IMR-90 (cell line): ENCODE measurements at regions not wholly inside any gene's neighbourhood (a gene's known extent, or its start where the extent isn't known, plus 50 kb on each side); places are given as distances from the start of the nearest gene placed in this dataset.

Experiments
- ATAC-seq: fragments of 200-7000 bp; cut with Tn5 transposase; 2 replicates; pipeline ENCODE4 v1.9.1; 2020; ENCODE audit warnings: low read depth, mild to moderate bottlenecking, moderate library complexity
- BruUV-seq: library from RNA; stranded (reverse); fragments of 400-500 nt; replicated peaks from 2 replicates; lab custom pipeline; 2021; lab: Mats Ljungman, UMichigan
- CTCF ChIA-PET: fragments of 300-600 bp; formaldehyde crosslinking; extraction: SDS; loops from one replicate; lab custom pipeline; 2021; ENCODE audit warnings: antibody characterized with exemption; lab: Yijun Ruan, JAX
- POLR2A ChIA-PET: fragments of 300-600 bp; sonication (Branson Sonifier 250); formaldehyde crosslinking; loops from one replicate; lab custom pipeline; 2022; ENCODE audit warnings: antibody characterized with exemption; ENCODE audit not compliant: unreplicated experiment; lab: Charles Lee
- DNase-seq: peaks from one replicate; pipeline ENCODE4 v3.0.0; 2013
- H2AFZ ChIP-seq: replicated peaks from 2 replicates; pipeline ENCODE3; 2013; ENCODE audit warnings: low read length, mild to moderate bottlenecking; ENCODE audit not compliant: poor library complexity
- H2AK5ac ChIP-seq: 2 replicates; pipeline ENCODE4 v1.6.1; 2013; ENCODE audit warnings: low read depth, low read length, inconsistent platforms
- H2AK9ac ChIP-seq: replicated peaks from 2 replicates; pipeline ENCODE3; 2013; ENCODE audit warnings: mild to moderate bottlenecking, low read depth, low read length, moderate library complexity; ENCODE audit not compliant: poor library complexity
- H2BK120ac ChIP-seq: 2 replicates; pipeline ENCODE4 v1.6.1; 2013; ENCODE audit warnings: low read depth, low read length, inconsistent platforms
- H2BK15ac ChIP-seq: 3 replicates; pipeline ENCODE4 v1.6.1; 2013; ENCODE audit warnings: low read depth, low read length, inconsistent platforms
- H2BK20ac ChIP-seq: 2 replicates; pipeline ENCODE4 v1.6.1; 2013; ENCODE audit warnings: low read depth, mild to moderate bottlenecking, inconsistent platforms, low read length, moderate library complexity
- H2BK5ac ChIP-seq: 2 replicates; pipeline ENCODE4 v1.6.1; 2013; ENCODE audit warnings: mild to moderate bottlenecking, low read depth, low read length, inconsistent platforms; ENCODE audit not compliant: poor library complexity, severe bottlenecking
- H3K14ac ChIP-seq: replicated peaks from 2 replicates; pipeline ENCODE4 v1.6.1; 2013; ENCODE audit warnings: low read depth, low read length, inconsistent platforms
- H3K18ac ChIP-seq: 2 replicates; pipeline ENCODE4 v1.6.1; 2013; ENCODE audit warnings: low read depth, low read length, control low read depth
- H3K23ac ChIP-seq: 2 replicates; pipeline ENCODE4 v1.6.1; 2013; ENCODE audit warnings: low read depth, low read length, inconsistent platforms
- H3K27ac ChIP-seq: 2 replicates; pipeline ENCODE4 v1.5.1; 2013; ENCODE audit warnings: mild to moderate bottlenecking, control low read depth, low read length; ENCODE audit not compliant: insufficient read depth
- H3K27me3 ChIP-seq: 2 replicates; pipeline ENCODE4 v1.6.1; 2013; ENCODE audit warnings: low read length; ENCODE audit not compliant: control insufficient read depth, insufficient read depth
- H3K36me3 ChIP-seq: 2 replicates; pipeline ENCODE4 v1.6.1; 2013; ENCODE audit warnings: low read length, mixed read lengths; ENCODE audit not compliant: control insufficient read depth, insufficient read depth
- H3K4ac ChIP-seq: 2 replicates; pipeline ENCODE4 v1.6.1; 2013; ENCODE audit warnings: low read depth, low read length, inconsistent platforms
- H3K4me1 ChIP-seq: 2 replicates; pipeline ENCODE4 v1.6.1; 2013; ENCODE audit warnings: low read length, mixed read lengths; ENCODE audit not compliant: control insufficient read depth, insufficient read depth
- H3K4me2 ChIP-seq: 2 replicates; pipeline ENCODE4 v1.6.1; 2013; ENCODE audit warnings: low read depth, mild to moderate bottlenecking, control low read depth, low read length, moderate library complexity
- H3K4me3 ChIP-seq: 2 replicates; pipeline ENCODE4 v1.5.1; 2013; ENCODE audit warnings: low read depth, mild to moderate bottlenecking, control low read depth, low read length, moderate library complexity; ENCODE audit not compliant: insufficient read depth
- H3K56ac ChIP-seq: 2 replicates; pipeline ENCODE4 v1.6.1; 2013; ENCODE audit warnings: low read length, inconsistent platforms; ENCODE audit not compliant: insufficient read depth; ENCODE audit errors: extremely low read depth
- H3K79me1 ChIP-seq, 2 experiments: 2 replicates each; pipeline ENCODE4 v1.6.1; 2013; ENCODE audit warnings: low read length in 2 of 2, inconsistent platforms in 1 of 2, low read depth in 1 of 2
- H3K9ac ChIP-seq: 2 replicates; pipeline ENCODE4 v1.6.1; 2013; ENCODE audit warnings: low read depth, low read length, control low read depth
- H3K9me1 ChIP-seq: 2 replicates; pipeline ENCODE4 v1.6.1; 2013; ENCODE audit warnings: low read length, inconsistent platforms; ENCODE audit not compliant: insufficient read depth
- H3K9me3 ChIP-seq: 2 replicates; pipeline ENCODE4 v1.6.1; 2013; ENCODE audit warnings: low read length; ENCODE audit not compliant: control insufficient read depth, insufficient read depth
- H4K20me1 ChIP-seq: 2 replicates; pipeline ENCODE4 v1.6.1; 2013; ENCODE audit warnings: low read length, inconsistent platforms; ENCODE audit not compliant: insufficient read depth
- H4K5ac ChIP-seq: 2 replicates; pipeline ENCODE4 v1.6.1; 2013; ENCODE audit warnings: mild to moderate bottlenecking, low read depth, low read length, control low read depth
- H4K8ac ChIP-seq, 2 experiments: 2 replicates each; pipeline ENCODE4 v1.6.1; 2013; ENCODE audit warnings: low read depth in 2 of 2, low read length in 2 of 2, control low read depth in 1 of 2, inconsistent platforms in 1 of 2
- H4K91ac ChIP-seq: 2 replicates; pipeline ENCODE4 v1.6.1; 2013; ENCODE audit warnings: low read depth, low read length, inconsistent platforms; ENCODE audit not compliant: insufficient read depth
- BHLHE40 ChIP-seq: fragments of 150-350 bp; IDR thresholded peaks from 2 replicates; pipeline ENCODE4 v1.6.1; 2016; ENCODE audit warnings: mild to moderate bottlenecking, low read depth, low read length
- CEBPB ChIP-seq: IDR thresholded peaks from 2 replicates; pipeline ENCODE4 v1.6.1; 2012; ENCODE audit warnings: low read depth, low read length, improper control_type of control experiment
- CHD1 ChIP-seq: IDR thresholded peaks from 2 replicates; pipeline ENCODE4 v1.6.1; 2012; ENCODE audit warnings: low read depth, low read length, improper control_type of control experiment
- RCOR1 ChIP-seq: IDR thresholded peaks from 2 replicates; pipeline ENCODE4 v1.6.1; 2012; ENCODE audit warnings: mild to moderate bottlenecking, low read length, improper control_type of control experiment; ENCODE audit not compliant: insufficient replicate concordance
- WGBS, 2 experiments: methylation state at CpG; one replicate each; pipeline versions ENCODE4 v1.1.5 to v1.1.7; 2013; ENCODE audit warnings: missing lambda C conversion rate in 2 of 2; ENCODE audit not compliant: insufficient read length in 1 of 2; ENCODE audit errors: extremely low coverage in 2 of 2; 5-methylcytosine and 5-hydroxymethylcytosine counted together
- dilution Hi-C: fragments of 300-500 bp; cut with HindIII; formaldehyde crosslinking; loops from one replicate; pipeline ENCODE4 v1.14.3; 2018; ENCODE audit warnings: low sequenced_read_pairs; ENCODE audit not compliant: unreplicated experiment
- in situ Hi-C: fragments of 300-500 bp; cut with MboI; formaldehyde crosslinking; loops from 3 replicates; pipeline ENCODE4 v1.14.3; 2019; ENCODE audit warnings: low sequenced_read_pairs, inconsistent platforms, mixed read lengths
- intact Hi-C: fragments of 100-400 bp; cut with micrococcal nuclease; formaldehyde crosslinking; loops from 2 replicates; pipeline ENCODE4 v1.10.0; 2022
- TF ChIP-seq, protein P1 (sequence below): fragments of 150-350 bp; IDR thresholded peaks from 2 replicates; pipeline ENCODE4 v1.6.1; 2016; ENCODE audit warnings: low read depth, mild to moderate bottlenecking, low read length, moderate library complexity, borderline replicate concordance

DNA sequence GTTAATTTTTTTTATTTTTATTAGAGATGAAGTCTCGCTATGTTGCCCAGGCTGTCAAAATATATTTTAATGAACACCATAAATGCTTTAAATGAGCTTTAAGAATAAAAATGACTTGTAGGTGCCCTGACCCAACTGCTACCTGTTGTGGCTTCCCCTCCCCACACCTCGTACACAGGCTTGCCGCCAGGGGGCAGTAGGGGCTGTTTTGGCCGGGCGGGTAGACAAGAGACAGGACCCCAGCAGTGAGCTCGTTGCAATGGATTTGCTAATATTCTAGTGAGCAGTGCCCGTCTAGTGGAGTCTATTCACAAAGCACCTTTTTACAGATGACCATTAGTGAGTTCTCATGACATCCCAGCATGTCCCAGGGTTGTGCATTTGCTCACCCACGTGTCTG, 418.1 kb downstream of the OCA2 start:
- H2AK5ac ChIP-seq = no peak overlapping the region

More for the DNA sequence above, 418.1 kb downstream of the OCA2 start:
- H4K8ac ChIP-seq = no peak overlapping the region
- no peaks in the 10 kb centered on the region for H3K79me1 ChIP-seq
- no peak overlapping the region for H2BK120ac ChIP-seq
- H3K4me3 ChIP-seq = no peak overlapping the region
- no peaks in the 10 kb centered on the region for H3K27me3 ChIP-seq
- in situ Hi-C loops = no loop called here
- POLR2A ChIA-PET = no interaction called here
- H2BK15ac ChIP-seq = no peak overlapping the region
- no peaks in the 10 kb centered on the region for H3K4me1 ChIP-seq
- no peak overlapping the region for H3K4me2 ChIP-seq
- H3K4ac ChIP-seq = no peak overlapping the region
- no peak for TF ChIP-seq BHLHE40
- TF ChIP-seq RCOR1 = no peak
- no peak for TF ChIP-seq CHD1
- TF ChIP-seq CEBPB = no peak
- TF ChIP-seq, protein P1, sequence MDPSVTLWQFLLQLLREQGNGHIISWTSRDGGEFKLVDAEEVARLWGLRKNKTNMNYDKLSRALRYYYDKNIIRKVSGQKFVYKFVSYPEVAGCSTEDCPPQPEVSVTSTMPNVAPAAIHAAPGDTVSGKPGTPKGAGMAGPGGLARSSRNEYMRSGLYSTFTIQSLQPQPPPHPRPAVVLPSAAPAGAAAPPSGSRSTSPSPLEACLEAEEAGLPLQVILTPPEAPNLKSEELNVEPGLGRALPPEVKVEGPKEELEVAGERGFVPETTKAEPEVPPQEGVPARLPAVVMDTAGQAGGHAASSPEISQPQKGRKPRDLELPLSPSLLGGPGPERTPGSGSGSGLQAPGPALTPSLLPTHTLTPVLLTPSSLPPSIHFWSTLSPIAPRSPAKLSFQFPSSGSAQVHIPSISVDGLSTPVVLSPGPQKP = no peak
- no peak overlapping the region for H2AFZ ChIP-seq
- DNase-seq (no peak), ATAC-seq (no peak)
- dilution Hi-C loops = no loop called here
- no CpG with 5 or more reads among the region's 8 CpGs for WGBS, 2 experiments
- no peak overlapping the region for H3K23ac ChIP-seq
- no peak overlapping the region for H4K91ac ChIP-seq
- H3K9ac ChIP-seq = no peak overlapping the region
- BruUV-seq = no TSS peak
- no peak overlapping the region for H3K56ac ChIP-seq
- H3K27ac ChIP-seq = no peak overlapping the region
- CTCF ChIA-PET = no interaction called here
- H3K18ac ChIP-seq = no peak overlapping the region
- H2BK20ac ChIP-seq = no peak overlapping the region
- no peak overlapping the region for H4K5ac ChIP-seq
- no peak overlapping the region for H2BK5ac ChIP-seq
- no peak overlapping the region for H2AK9ac ChIP-seq
- intact Hi-C loops = no loop called here
- H4K20me1 ChIP-seq = no peaks in the 10 kb centered on the region
- H3K36me3 ChIP-seq = no peaks in the 10 kb centered on the region
- H3K9me1 ChIP-seq = no peaks in the 10 kb centered on the region
- H3K14ac ChIP-seq = no peak overlapping the region
- H3K9me3 ChIP-seq = peaks cover 29% of the 10 kb centered on the region
